ENCODE measurements at regions not wholly inside any gene's neighbourhood (a gene's known extent, or its start where the extent isn't known, plus 50 kb on each side); places are given as distances from the start of the nearest gene placed in this dataset.

- no peaks in the 10 kb centered on the region for H3K9me2 ChIP-seq (replicated peaks; ENCODE audit: insufficient read depth, low read length)
- no peak overlapping the region for H2AFZ ChIP-seq (ENCODE audit: low read length)
- H3K4me2 ChIP-seq (ENCODE audit: low read depth, low read length), result no peak overlapping the region
- H3K4me1 ChIP-seq (ENCODE audit: low read length), result no peaks in the 10 kb centered on the region
- H3F3A ChIP-seq (ENCODE audit: insufficient read depth, low read length), result no peaks in the 10 kb centered on the region
- H3K27me3 ChIP-seq (replicated peaks; ENCODE audit: insufficient read depth, low read length), result no peaks in the 10 kb centered on the region
- no peaks in the 10 kb centered on the region for H3K79me2 ChIP-seq (ENCODE audit: low read length)
- no peaks in the 10 kb centered on the region for H4K20me1 ChIP-seq (ENCODE audit: insufficient read depth, low read length)
- H3K4me3 ChIP-seq (ENCODE audit: low read length), result no peak overlapping the region
- TF ChIP-seq EZH2phosphoT487 (IDR thresholded peaks at IDR 0.05; ENCODE audit: low read length), result no peak
- no peak for TF ChIP-seq EZH2 (optimal IDR thresholded peaks at IDR 0.05; ENCODE audit: low read depth, low read length)
- TF ChIP-seq CTCF (IDR thresholded peaks at IDR 0.05; ENCODE audit: low read length), result no peak
- no peak overlapping the region for H3K9ac ChIP-seq (ENCODE audit: low read length)
- H3K36me3 ChIP-seq (replicated peaks; ENCODE audit: insufficient read depth, low read length), result no peaks in the 10 kb centered on the region
- H3K9me3 ChIP-seq (replicated peaks; ENCODE audit: insufficient read depth, low read length), result no peaks in the 10 kb centered on the region
- no peak for DNase-seq
- H3K27ac ChIP-seq (ENCODE audit: low read length), result no peak overlapping the region
These were observed 205.8 kb upstream of the SLC16A7 start for GRCh38 chr12:59389968-59390576.

GRCh38 chr12:59388694-59389093 is 207.1 kb upstream of the SLC16A7 start:
- H3K4me1 ChIP-seq (ENCODE audit: low read length), result no peaks in the 10 kb centered on the region
- H3K79me2 ChIP-seq (ENCODE audit: low read length), result no peaks in the 10 kb centered on the region
- H3K9me2 ChIP-seq (replicated peaks; ENCODE audit: insufficient read depth, low read length), result no peaks in the 10 kb centered on the region
- no peak overlapping the region for H3K4me3 ChIP-seq (ENCODE audit: low read length)
- DNase-seq, result no peak
- H3K27ac ChIP-seq (ENCODE audit: low read length), result no peak overlapping the region
- H3K4me2 ChIP-seq (ENCODE audit: low read depth, low read length), result no peak overlapping the region
- no peaks in the 10 kb centered on the region for H4K20me1 ChIP-seq (ENCODE audit: insufficient read depth, low read length)
- TF ChIP-seq EZH2phosphoT487 (IDR thresholded peaks at IDR 0.05; ENCODE audit: low read length) (no peak), CTCF (IDR thresholded peaks at IDR 0.05; ENCODE audit: low read length) (no peak), EZH2 (optimal IDR thresholded peaks at IDR 0.05; ENCODE audit: low read depth, low read length) (no peak)
- no peak overlapping the region for H3K9ac ChIP-seq (ENCODE audit: low read length)
- H3K27me3 ChIP-seq (replicated peaks; ENCODE audit: insufficient read depth, low read length), result no peaks in the 10 kb centered on the region
- H2AFZ ChIP-seq (ENCODE audit: low read length), result no peak overlapping the region
- no peaks in the 10 kb centered on the region for H3K9me3 ChIP-seq (replicated peaks; ENCODE audit: insufficient read depth, low read length)
- H3F3A ChIP-seq (ENCODE audit: insufficient read depth, low read length), result no peaks in the 10 kb centered on the region
- no peaks in the 10 kb centered on the region for H3K36me3 ChIP-seq (replicated peaks; ENCODE audit: insufficient read depth, low read length)

- TF ChIP-seq CTCF (IDR thresholded peaks at IDR 0.05; ENCODE audit: low read length) (no peak), EZH2phosphoT487 (IDR thresholded peaks at IDR 0.05; ENCODE audit: low read length) (no peak), EZH2 (optimal IDR thresholded peaks at IDR 0.05; ENCODE audit: low read depth, low read length) (no peak)
- H3K27ac ChIP-seq (ENCODE audit: low read length), result no peak overlapping the region
- H4K20me1 ChIP-seq (ENCODE audit: insufficient read depth, low read length), result no peaks in the 10 kb centered on the region
These were observed 207.7 kb upstream of the SLC16A7 start for GRCh38 chr12:59388176-59388575.

More at GRCh38 chr12:59388176-59388575, 207.7 kb upstream of the SLC16A7 start:
- Histone ChIP-seq H3K4me3 (ENCODE audit: low read length) (no peak overlapping the region), H2AFZ (ENCODE audit: low read length) (no peak overlapping the region), H3K79me2 (ENCODE audit: low read length) (no peaks in the 10 kb centered on the region), H3F3A (ENCODE audit: insufficient read depth, low read length) (no peaks in the 10 kb centered on the region), H3K36me3 (replicated peaks; ENCODE audit: insufficient read depth, low read length) (no peaks in the 10 kb centered on the region), H3K4me2 (ENCODE audit: low read depth, low read length) (no peak overlapping the region), H3K9me2 (replicated peaks; ENCODE audit: insufficient read depth, low read length) (no peaks in the 10 kb centered on the region), H3K27me3 (replicated peaks; ENCODE audit: insufficient read depth, low read length) (no peaks in the 10 kb centered on the region), H3K9me3 (replicated peaks; ENCODE audit: insufficient read depth, low read length) (no peaks in the 10 kb centered on the region), H3K4me1 (ENCODE audit: low read length) (no peaks in the 10 kb centered on the region), H3K9ac (ENCODE audit: low read length) (no peak overlapping the region)
- DNase-seq, result no peak

All from MM.1S (cell line).